HL-60 (cell line): ENCODE measurements at regions not wholly inside any gene's neighbourhood (a gene's known extent, or its start where the extent isn't known, plus 50 kb on each side); places are given as distances from the start of the nearest gene placed in this dataset.

Source experiments
- DNase-seq, 2 experiments: peaks; one replicate each; pipeline ENCODE4 v3.0.0-alpha.2; 2010 to 2020; ENCODE audit warnings: low read depth in 1 of 2, low spot score in 1 of 2
- H3K27ac ChIP-seq: fragments of 250-450 bp; sonication (Bioruptor Pico); replicated peaks from 2 replicates; pipeline ENCODE4 v1.5.1; 2020; ENCODE audit warnings: mild to moderate bottlenecking, moderate library complexity
- H3K27me3 ChIP-seq: fragments of 250-450 bp; sonication (Bioruptor Pico); 2 replicates; pipeline ENCODE4 v1.5.1; 2021; ENCODE audit warnings: mild to moderate bottlenecking, moderate library complexity; ENCODE audit not compliant: insufficient read depth, poor library complexity, severe bottlenecking
- H3K4me3 ChIP-seq: replicated peaks from 2 replicates; pipeline ENCODE4 v1.5.1; 2011; ENCODE audit warnings: mild to moderate bottlenecking, control low read depth, low read length; ENCODE audit not compliant: insufficient read depth
- GABPA ChIP-seq: IDR thresholded peaks from 2 replicates; pipeline ENCODE4 v1.6.1; 2012; ENCODE audit warnings: low read depth
- POLR2AphosphoS5 ChIP-seq: IDR thresholded peaks from 2 replicates; pipeline ENCODE4 v1.6.1; 2012; ENCODE audit warnings: low read depth
- SPI1 ChIP-seq: IDR thresholded peaks from 2 replicates; pipeline ENCODE4 v1.6.1; 2012; ENCODE audit warnings: low read depth, mild to moderate bottlenecking, borderline replicate concordance
- TF ChIP-seq, protein P1 (sequence below): IDR thresholded peaks from one replicate; pipeline ENCODE4 v1.5.1; 2011; ENCODE audit warnings: low read length, control low read depth, inconsistent platforms; ENCODE audit not compliant: insufficient read depth
- TF ChIP-seq, protein P2 (sequence below): IDR thresholded peaks from 2 replicates; pipeline ENCODE4 v1.6.1; 2012; ENCODE audit warnings: low read depth; ENCODE audit not compliant: insufficient replicate concordance

DNA sequence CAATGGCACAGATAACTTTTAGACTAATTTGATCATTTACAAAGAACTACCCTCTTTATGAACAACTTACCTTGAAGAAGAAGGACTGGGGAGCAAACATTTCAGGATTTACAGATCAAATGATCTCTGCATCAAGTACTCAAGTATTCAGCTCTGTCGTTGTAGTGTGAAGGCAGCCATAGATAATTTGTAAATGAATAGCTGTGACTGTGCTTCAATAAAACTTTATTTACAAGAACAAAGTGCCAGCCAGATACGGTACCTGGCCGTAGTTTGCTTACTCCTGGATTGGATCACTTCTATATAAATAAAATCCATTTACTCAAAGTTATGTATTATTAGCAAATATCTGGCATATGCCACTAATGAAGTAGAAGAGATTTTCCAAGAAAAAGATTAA, 388.2 kb upstream of the SEMA3A start:
- no peak overlapping the region for H3K27ac ChIP-seq
- H3K4me3 ChIP-seq = no peak overlapping the region
- TF ChIP-seq POLR2AphosphoS5 (no peak), SPI1 (no peak), GABPA (no peak)
- TF ChIP-seq, protein P1, sequence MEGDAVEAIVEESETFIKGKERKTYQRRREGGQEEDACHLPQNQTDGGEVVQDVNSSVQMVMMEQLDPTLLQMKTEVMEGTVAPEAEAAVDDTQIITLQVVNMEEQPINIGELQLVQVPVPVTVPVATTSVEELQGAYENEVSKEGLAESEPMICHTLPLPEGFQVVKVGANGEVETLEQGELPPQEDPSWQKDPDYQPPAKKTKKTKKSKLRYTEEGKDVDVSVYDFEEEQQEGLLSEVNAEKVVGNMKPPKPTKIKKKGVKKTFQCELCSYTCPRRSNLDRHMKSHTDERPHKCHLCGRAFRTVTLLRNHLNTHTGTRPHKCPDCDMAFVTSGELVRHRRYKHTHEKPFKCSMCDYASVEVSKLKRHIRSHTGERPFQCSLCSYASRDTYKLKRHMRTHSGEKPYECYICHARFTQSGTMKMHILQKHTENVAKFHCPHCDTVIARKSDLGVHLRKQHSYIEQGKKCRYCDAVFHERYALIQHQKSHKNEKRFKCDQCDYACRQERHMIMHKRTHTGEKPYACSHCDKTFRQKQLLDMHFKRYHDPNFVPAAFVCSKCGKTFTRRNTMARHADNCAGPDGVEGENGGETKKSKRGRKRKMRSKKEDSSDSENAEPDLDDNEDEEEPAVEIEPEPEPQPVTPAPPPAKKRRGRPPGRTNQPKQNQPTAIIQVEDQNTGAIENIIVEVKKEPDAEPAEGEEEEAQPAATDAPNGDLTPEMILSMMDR = no peak
- TF ChIP-seq, protein P2, sequence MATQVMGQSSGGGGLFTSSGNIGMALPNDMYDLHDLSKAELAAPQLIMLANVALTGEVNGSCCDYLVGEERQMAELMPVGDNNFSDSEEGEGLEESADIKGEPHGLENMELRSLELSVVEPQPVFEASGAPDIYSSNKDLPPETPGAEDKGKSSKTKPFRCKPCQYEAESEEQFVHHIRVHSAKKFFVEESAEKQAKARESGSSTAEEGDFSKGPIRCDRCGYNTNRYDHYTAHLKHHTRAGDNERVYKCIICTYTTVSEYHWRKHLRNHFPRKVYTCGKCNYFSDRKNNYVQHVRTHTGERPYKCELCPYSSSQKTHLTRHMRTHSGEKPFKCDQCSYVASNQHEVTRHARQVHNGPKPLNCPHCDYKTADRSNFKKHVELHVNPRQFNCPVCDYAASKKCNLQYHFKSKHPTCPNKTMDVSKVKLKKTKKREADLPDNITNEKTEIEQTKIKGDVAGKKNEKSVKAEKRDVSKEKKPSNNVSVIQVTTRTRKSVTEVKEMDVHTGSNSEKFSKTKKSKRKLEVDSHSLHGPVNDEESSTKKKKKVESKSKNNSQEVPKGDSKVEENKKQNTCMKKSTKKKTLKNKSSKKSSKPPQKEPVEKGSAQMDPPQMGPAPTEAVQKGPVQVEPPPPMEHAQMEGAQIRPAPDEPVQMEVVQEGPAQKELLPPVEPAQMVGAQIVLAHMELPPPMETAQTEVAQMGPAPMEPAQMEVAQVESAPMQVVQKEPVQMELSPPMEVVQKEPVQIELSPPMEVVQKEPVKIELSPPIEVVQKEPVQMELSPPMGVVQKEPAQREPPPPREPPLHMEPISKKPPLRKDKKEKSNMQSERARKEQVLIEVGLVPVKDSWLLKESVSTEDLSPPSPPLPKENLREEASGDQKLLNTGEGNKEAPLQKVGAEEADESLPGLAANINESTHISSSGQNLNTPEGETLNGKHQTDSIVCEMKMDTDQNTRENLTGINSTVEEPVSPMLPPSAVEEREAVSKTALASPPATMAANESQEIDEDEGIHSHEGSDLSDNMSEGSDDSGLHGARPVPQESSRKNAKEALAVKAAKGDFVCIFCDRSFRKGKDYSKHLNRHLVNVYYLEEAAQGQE = no peak
- DNase-seq = no peak
- H3K27me3 ChIP-seq = no peaks in the 10 kb centered on the region

DNA sequence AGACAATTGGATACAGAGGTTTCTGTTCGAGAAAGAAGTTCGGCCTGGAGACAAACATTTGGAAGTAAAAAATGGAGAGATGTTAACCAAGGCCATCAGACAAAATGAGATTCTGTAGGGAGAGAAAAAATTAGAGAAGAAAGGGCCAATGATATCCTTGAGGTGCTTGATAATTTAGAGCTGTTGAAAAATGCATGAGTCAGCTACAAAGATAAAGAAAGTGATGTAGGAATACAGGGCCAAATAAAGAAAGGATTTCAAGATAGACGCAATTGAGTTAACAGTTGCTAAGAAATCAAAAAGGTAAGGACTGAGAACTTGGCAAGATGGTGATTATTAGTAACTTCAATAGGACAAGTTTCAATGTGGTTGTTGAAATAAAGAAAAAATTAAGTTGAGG, 384.2 kb upstream of the SEMA3A start:
- no peak overlapping the region for H3K4me3 ChIP-seq
- DNase-seq = no peak
- TF ChIP-seq, protein P2 = no peak
- TF ChIP-seq POLR2AphosphoS5 = no peak
- no peak for TF ChIP-seq GABPA
- TF ChIP-seq, protein P1 = no peak
- TF ChIP-seq SPI1 = no peak
- no peak overlapping the region for H3K27ac ChIP-seq
- no peaks in the 10 kb centered on the region for H3K27me3 ChIP-seq

DNA sequence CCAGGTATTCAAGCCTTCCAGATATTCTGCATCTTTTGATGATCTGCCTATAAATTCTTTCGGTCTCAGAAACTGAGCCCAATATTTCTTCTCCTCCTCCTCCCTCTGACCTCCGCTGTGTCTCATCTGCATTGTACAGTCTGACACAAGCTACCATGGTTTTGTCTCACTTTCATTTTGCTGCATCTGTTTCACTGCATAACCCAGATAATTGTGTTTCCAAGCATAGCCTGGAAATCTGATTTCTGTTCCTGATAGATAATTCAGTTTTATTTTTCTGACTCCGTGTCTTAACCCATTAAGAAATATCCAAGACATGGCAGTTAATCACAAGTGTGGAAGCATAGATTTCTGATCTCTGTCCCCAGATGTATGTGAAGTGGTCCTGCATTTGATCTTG, 374.2 kb upstream of the SEMA3A start:
- H3K27me3 ChIP-seq = no peaks in the 10 kb centered on the region
- TF ChIP-seq, protein P2 = no peak
- H3K4me3 ChIP-seq = no peak overlapping the region
- DNase-seq = no peak
- no peak overlapping the region for H3K27ac ChIP-seq
